ENCODE measurements at regions not wholly inside any gene's neighbourhood (a gene's known extent, or its start where the extent isn't known, plus 50 kb on each side); places are given as distances from the start of the nearest gene placed in this dataset.

GRCh38 chr2:129689653-129690448 is 289.6 kb upstream of the RAB6C start:
- H3K9me3 ChIP-seq (ENCODE audit: control insufficient read depth, insufficient read depth, low read length): no peaks in the 10 kb centered on the region
- DNase-seq (ENCODE audit: low read depth, low spot score): no peak
- POLR2A ChIA-PET: no interaction called here
- no peak overlapping the region for H3K27ac ChIP-seq (ENCODE audit: low read depth, low read length)
- H3K27me3 ChIP-seq (ENCODE audit: control insufficient read depth, insufficient read depth, low read length): no peaks in the 10 kb centered on the region
- no peak overlapping the region for H3K4me3 ChIP-seq (ENCODE audit: low read depth, low read length)
- TF ChIP-seq CTCF (IDR thresholded peaks at IDR 0.05; ENCODE audit: low read depth, low read length): no peak
- CTCF ChIA-PET: no interaction called here

GRCh38 chr2:129695496-129695895 is 284.0 kb upstream of the RAB6C start:
- POLR2A ChIA-PET: no interaction called here
- CTCF ChIA-PET: no interaction called here

GRCh38 chr2:129698593-129698992 is 280.9 kb upstream of the RAB6C start:
- CTCF ChIA-PET: no interaction called here
- H3K27ac ChIP-seq (ENCODE audit: low read depth, low read length): no peak overlapping the region
- no peak overlapping the region for H3K4me3 ChIP-seq (ENCODE audit: low read depth, low read length)
- H3K9me3 ChIP-seq (ENCODE audit: control insufficient read depth, insufficient read depth, low read length): peaks cover 9% of the 10 kb centered on the region
- POLR2A ChIA-PET: no interaction called here
- no peak for DNase-seq (ENCODE audit: low read depth, low spot score)
- no peaks in the 10 kb centered on the region for H3K27me3 ChIP-seq (ENCODE audit: control insufficient read depth, insufficient read depth, low read length)
- no peak for TF ChIP-seq CTCF (IDR thresholded peaks at IDR 0.05; ENCODE audit: low read depth, low read length)

More at GRCh38 chr2:129695496-129695895, 284.0 kb upstream of the RAB6C start:
- H3K4me3 ChIP-seq (ENCODE audit: low read depth, low read length): no peak overlapping the region
- peaks cover 9% of the 10 kb centered on the region for H3K9me3 ChIP-seq (ENCODE audit: control insufficient read depth, insufficient read depth, low read length)
- DNase-seq (ENCODE audit: low read depth, low spot score): no peak
- no peak overlapping the region for H3K27ac ChIP-seq (ENCODE audit: low read depth, low read length)
- no peak for TF ChIP-seq CTCF (IDR thresholded peaks at IDR 0.05; ENCODE audit: low read depth, low read length)
- H3K27me3 ChIP-seq (ENCODE audit: control insufficient read depth, insufficient read depth, low read length): no peaks in the 10 kb centered on the region

GRCh38 chr2:129699781-129700573 is 279.5 kb upstream of the RAB6C start:
- H3K27ac ChIP-seq (ENCODE audit: low read depth, low read length): no peak overlapping the region
- H3K9me3 ChIP-seq (ENCODE audit: control insufficient read depth, insufficient read depth, low read length): peaks cover 9% of the 10 kb centered on the region
- H3K27me3 ChIP-seq (ENCODE audit: control insufficient read depth, insufficient read depth, low read length): no peaks in the 10 kb centered on the region
- TF ChIP-seq CTCF (IDR thresholded peaks at IDR 0.05; ENCODE audit: low read depth, low read length): no peak
- ChIA-PET POLR2A (no interaction called here), CTCF (no interaction called here)
- H3K4me3 ChIP-seq (ENCODE audit: low read depth, low read length): no peak overlapping the region
- DNase-seq (ENCODE audit: low read depth, low spot score): no peak

Data from AG04450 (cell line).